Fibroblast of lung (primary cell): ENCODE measurements at regions not wholly inside any gene's neighbourhood (a gene's known extent, or its start where the extent isn't known, plus 50 kb on each side); places are given as distances from the start of the nearest gene placed in this dataset.

Experiments used
- DNase-seq, 2 donors: peaks; one replicate each; pipeline versions ENCODE4 v3.0.0 to v3.0.0-alpha.2; 2010; ENCODE audit warnings: low read depth in 2 of 2
- H2AFZ ChIP-seq: 2 replicates; pipeline ENCODE4 v1.5.1; 2012; ENCODE audit warnings: low read length, control low read depth, inconsistent platforms
- H3K27ac ChIP-seq: 2 replicates; pipeline ENCODE4 v1.5.1; 2011; ENCODE audit warnings: low read length, control low read depth; ENCODE audit not compliant: insufficient read depth
- H3K27me3 ChIP-seq: 2 replicates; pipeline ENCODE4 v1.5.1; 2011; ENCODE audit warnings: mild to moderate bottlenecking, low read length; ENCODE audit not compliant: control insufficient read depth, insufficient read depth
- H3K36me3 ChIP-seq: 2 replicates; pipeline ENCODE4 v1.5.1; 2011; ENCODE audit warnings: low read length; ENCODE audit not compliant: control insufficient read depth, insufficient read depth
- H3K4me1 ChIP-seq: 2 replicates; pipeline ENCODE4 v1.5.1; 2011; ENCODE audit warnings: low read length; ENCODE audit not compliant: control insufficient read depth, insufficient read depth; ENCODE audit errors: extremely low read depth
- H3K4me2 ChIP-seq: 2 replicates; pipeline ENCODE4 v1.5.1; 2011; ENCODE audit warnings: low read length, control low read depth; ENCODE audit not compliant: insufficient read depth; ENCODE audit errors: extremely low read depth
- H3K4me3 ChIP-seq, 4 experiments: fragments of 200-600 bp in 1 of 4; sonication (generic) in 1 of 4; replicated peaks in 1 of 4; 2 replicates each; pipeline ENCODE4 v1.5.1; 2011 to 2016; ENCODE audit warnings: low read length in 4 of 4, low read depth in 3 of 4, mild to moderate bottlenecking in 3 of 4, control low read depth in 2 of 4, inconsistent platforms in 1 of 4, mixed read lengths in 1 of 4; ENCODE audit not compliant: insufficient read depth in 1 of 4; ENCODE audit errors: control extremely low read depth in 1 of 4
- H3K79me2 ChIP-seq: 2 replicates; pipeline ENCODE4 v1.5.1; 2012; ENCODE audit warnings: mild to moderate bottlenecking, low read length, inconsistent platforms; ENCODE audit not compliant: control insufficient read depth, insufficient read depth
- H3K9ac ChIP-seq: 2 replicates; pipeline ENCODE4 v1.5.1; 2011; ENCODE audit warnings: mild to moderate bottlenecking, low read length, control low read depth; ENCODE audit not compliant: insufficient read depth
- H3K9me3 ChIP-seq: 2 replicates; pipeline ENCODE4 v1.5.1; 2012; ENCODE audit warnings: low read depth, low read length; ENCODE audit not compliant: control insufficient read depth, insufficient read depth
- H4K20me1 ChIP-seq: 2 replicates; pipeline ENCODE4 v1.5.1; 2011; ENCODE audit warnings: low read length; ENCODE audit not compliant: control insufficient read depth, insufficient read depth; ENCODE audit errors: extremely low read depth
- EZH2 ChIP-seq: IDR thresholded peaks from 2 replicates; pipeline ENCODE4 v1.5.1; 2012; ENCODE audit warnings: low read length, control low read depth, mild to moderate bottlenecking; ENCODE audit errors: missing control alignments
- TF ChIP-seq, protein P1 (sequence below), 2 donors: IDR thresholded peaks in 1 of 2; conservative IDR thresholded peaks in 1 of 2; 1 replicate in 1 of 2; 2 replicates in 1 of 2; pipeline ENCODE4 v1.5.1; 2011 to 2012; ENCODE audit warnings: low read length in 2 of 2, control low read depth in 1 of 2, inconsistent platforms in 1 of 2, low read depth in 1 of 2, mild to moderate bottlenecking in 1 of 2

DNA sequence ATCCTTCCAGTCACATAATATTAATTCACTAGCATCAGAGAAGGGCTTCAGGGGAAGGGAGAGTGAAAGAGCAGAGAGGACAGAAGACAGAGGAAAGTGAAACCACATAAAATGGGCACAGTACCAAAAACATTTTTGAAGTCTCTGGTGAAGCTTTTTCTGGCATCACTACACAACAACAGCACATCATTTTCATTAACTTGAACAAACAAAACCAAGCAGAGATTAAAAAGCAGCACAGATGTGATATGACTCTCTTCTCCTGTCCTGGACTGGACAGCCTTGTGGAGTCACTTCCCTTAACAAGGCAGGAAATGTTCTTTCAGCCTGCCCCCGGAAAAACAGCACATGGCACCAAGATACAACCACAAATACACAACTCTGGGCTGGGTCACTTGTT lies 112.0 kb downstream of the TSPAN8 start:
- Histone ChIP-seq H3K9ac (no peak overlapping the region), H3K36me3 (no peaks in the 10 kb centered on the region), H3K27ac (peak overlapping the region; percentile 79), H4K20me1 (no peaks in the 10 kb centered on the region), H3K27me3 (no peaks in the 10 kb centered on the region), H2AFZ (peak overlapping the region; percentile 27), H3K4me1 (peaks cover 6% of the 10 kb centered on the region), H3K4me2 (peak overlapping the region; percentile 34), H3K4me3 (no peak overlapping the region), H3K9me3 (no peaks in the 10 kb centered on the region), H3K79me2 (no peaks in the 10 kb centered on the region)
- DNase-seq, result peak; percentile 45 to 81
- TF ChIP-seq, protein P1, sequence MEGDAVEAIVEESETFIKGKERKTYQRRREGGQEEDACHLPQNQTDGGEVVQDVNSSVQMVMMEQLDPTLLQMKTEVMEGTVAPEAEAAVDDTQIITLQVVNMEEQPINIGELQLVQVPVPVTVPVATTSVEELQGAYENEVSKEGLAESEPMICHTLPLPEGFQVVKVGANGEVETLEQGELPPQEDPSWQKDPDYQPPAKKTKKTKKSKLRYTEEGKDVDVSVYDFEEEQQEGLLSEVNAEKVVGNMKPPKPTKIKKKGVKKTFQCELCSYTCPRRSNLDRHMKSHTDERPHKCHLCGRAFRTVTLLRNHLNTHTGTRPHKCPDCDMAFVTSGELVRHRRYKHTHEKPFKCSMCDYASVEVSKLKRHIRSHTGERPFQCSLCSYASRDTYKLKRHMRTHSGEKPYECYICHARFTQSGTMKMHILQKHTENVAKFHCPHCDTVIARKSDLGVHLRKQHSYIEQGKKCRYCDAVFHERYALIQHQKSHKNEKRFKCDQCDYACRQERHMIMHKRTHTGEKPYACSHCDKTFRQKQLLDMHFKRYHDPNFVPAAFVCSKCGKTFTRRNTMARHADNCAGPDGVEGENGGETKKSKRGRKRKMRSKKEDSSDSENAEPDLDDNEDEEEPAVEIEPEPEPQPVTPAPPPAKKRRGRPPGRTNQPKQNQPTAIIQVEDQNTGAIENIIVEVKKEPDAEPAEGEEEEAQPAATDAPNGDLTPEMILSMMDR (conservative IDR thresholded peaks at IDR 0.05 in 1 of 2, IDR thresholded peaks at IDR 0.05 in 1 of 2; ENCODE audit: low read depth in 1 of 2, low read length in 2 of 2), result no peak
- no peak for TF ChIP-seq EZH2

DNA sequence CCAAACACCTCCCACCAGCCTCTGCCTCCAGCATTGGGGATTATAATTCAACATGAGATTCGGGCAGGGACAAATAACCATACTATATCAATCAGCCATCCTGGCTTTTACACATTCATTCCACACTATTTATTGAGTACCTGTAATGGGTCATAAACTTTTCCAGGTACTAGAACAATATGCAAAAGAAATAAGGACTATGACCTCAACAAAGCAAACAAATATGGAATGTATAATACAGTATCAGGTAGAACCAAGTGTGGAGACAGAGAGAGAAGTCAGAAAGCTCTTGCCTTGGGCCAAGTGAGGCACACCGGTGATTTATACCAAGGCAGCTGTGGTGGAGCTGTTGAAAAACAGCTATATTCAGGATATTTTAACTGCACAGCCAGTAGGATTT lies 116.3 kb downstream of the TSPAN8 start:
- H3K79me2 ChIP-seq, result no peaks in the 10 kb centered on the region
- DNase-seq, result no peak
- peaks cover 6% of the 10 kb centered on the region for H3K4me1 ChIP-seq
- no peak for TF ChIP-seq EZH2
- TF ChIP-seq, protein P1 (conservative IDR thresholded peaks at IDR 0.05 in 1 of 2, IDR thresholded peaks at IDR 0.05 in 1 of 2; ENCODE audit: low read depth in 1 of 2, low read length in 2 of 2), result no peak
- H3K4me3 ChIP-seq, result no peak overlapping the region
- H3K4me2 ChIP-seq, result no peak overlapping the region
- no peaks in the 10 kb centered on the region for H4K20me1 ChIP-seq
- H3K36me3 ChIP-seq, result no peaks in the 10 kb centered on the region
- no peak overlapping the region for H3K27ac ChIP-seq
- no peak overlapping the region for H3K9ac ChIP-seq
- no peak overlapping the region for H2AFZ ChIP-seq
- no peaks in the 10 kb centered on the region for H3K27me3 ChIP-seq
- H3K9me3 ChIP-seq, result no peaks in the 10 kb centered on the region

DNA sequence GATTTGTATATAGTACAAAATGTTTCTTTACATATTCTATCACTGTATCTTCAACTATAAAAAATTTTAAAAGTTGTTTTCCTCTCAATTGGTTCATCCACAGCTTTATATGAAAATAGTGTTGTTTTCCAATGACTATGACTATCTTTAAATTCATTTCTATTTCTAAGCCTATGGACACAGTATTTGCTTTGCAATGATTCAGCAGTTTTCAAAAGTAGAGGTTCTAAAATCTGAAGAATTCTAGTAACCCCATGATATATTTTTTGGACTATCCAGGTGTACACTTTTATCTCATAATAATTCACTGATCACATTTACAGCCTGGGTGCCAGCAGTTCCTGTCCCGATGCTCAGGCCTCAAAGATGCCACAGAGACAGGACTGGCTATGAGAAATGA lies 118.4 kb upstream of the PTPRR start:
- no peak overlapping the region for H3K9ac ChIP-seq
- H2AFZ ChIP-seq, result no peak overlapping the region
- H3K36me3 ChIP-seq, result no peaks in the 10 kb centered on the region
- no peaks in the 10 kb centered on the region for H3K27me3 ChIP-seq
- no peaks in the 10 kb centered on the region for H4K20me1 ChIP-seq
- no peak overlapping the region for H3K27ac ChIP-seq
- H3K4me3 ChIP-seq, result no peak overlapping the region
- H3K79me2 ChIP-seq, result no peaks in the 10 kb centered on the region
- no peak overlapping the region for H3K4me2 ChIP-seq
- DNase-seq, result no peak
- no peaks in the 10 kb centered on the region for H3K9me3 ChIP-seq
- TF ChIP-seq EZH2, result no peak
- TF ChIP-seq, protein P1 (conservative IDR thresholded peaks at IDR 0.05 in 1 of 2, IDR thresholded peaks at IDR 0.05 in 1 of 2; ENCODE audit: low read depth in 1 of 2, low read length in 2 of 2), result no peak
- H3K4me1 ChIP-seq, result no peaks in the 10 kb centered on the region
